ENCODE measurements at regions not wholly inside any gene's neighbourhood (a gene's known extent, or its start where the extent isn't known, plus 50 kb on each side); places are given as distances from the start of the nearest gene placed in this dataset.
"Not testable (repeated sequence)": the region's sequence is repeated elsewhere in the genome, so short reads cannot be mapped to it uniquely, and the experiment has no call there.

GRCh38 chr13:74260420-74260819 is 126.2 kb upstream of the KLF12 start:
- TF ChIP-seq POLR2A, POLR2AphosphoS5 (IDR thresholded peaks at IDR 0.05): not testable (repeated sequence)

Measured in breast epithelium (tissue), 3 donors.